Testis (tissue), 2 donors: ENCODE measurements at regions not wholly inside any gene's neighbourhood (a gene's known extent, or its start where the extent isn't known, plus 50 kb on each side); places are given as distances from the start of the nearest gene placed in this dataset.

Experiments used
- DNase-seq: peaks from one replicate; pipeline ENCODE4 v3.0.0-alpha.2; 2019
- H3K27ac ChIP-seq, 2 donors: fragments of 200-600 bp; sonication (generic); one replicate each; pipeline ENCODE4 v1.5.1; 2019
- H3K27me3 ChIP-seq: fragments of 200-600 bp; sonication (generic); one replicate; pipeline ENCODE4 v1.5.1; 2019
- H3K36me3 ChIP-seq: fragments of 200-600 bp; sonication (generic); one replicate; pipeline ENCODE4 v1.5.1; 2017; ENCODE audit warnings: low read depth; ENCODE audit errors: missing control alignments
- H3K4me1 ChIP-seq: fragments of 200-600 bp; sonication (generic); one replicate; pipeline ENCODE4 v1.5.1; 2019
- H3K4me3 ChIP-seq, 2 donors: fragments of 200-600 bp; sonication (generic); one replicate each; pipeline ENCODE4 v1.5.1; 2017 to 2019
- H3K9me3 ChIP-seq: fragments of 200-600 bp; sonication (generic); one replicate; pipeline ENCODE4 v1.5.1; 2017
- POLR2A ChIP-seq: fragments of 450-650 bp; IDR thresholded peaks from one replicate; pipeline ENCODE4 v1.6.1; 2017; ENCODE audit warnings: antibody characterized with exemption, mild to moderate bottlenecking, moderate library complexity
- WGBS, 2 donors: methylation state at CpG; one replicate each; pipeline ENCODE4 v1.1.5; 2018; 5-methylcytosine and 5-hydroxymethylcytosine counted together
- intact Hi-C: fragments of 100-400 bp; cut with DNase I; formaldehyde crosslinking; loops from one replicate; pipeline ENCODE4 v1.15.1; 2023; ENCODE audit warnings: low total_unique reads
- TF ChIP-seq, protein P1 (sequence below), 3 experiments: fragments of 450-650 bp in 2 of 3; fragments of 200-600 bp in 1 of 3; sonication (generic) in 1 of 3; IDR thresholded peaks; one replicate each; pipeline ENCODE4 v1.5.1; 2016 to 2019; ENCODE audit warnings: antibody characterized with exemption in 3 of 3, mild to moderate bottlenecking in 2 of 3, moderate library complexity in 1 of 3

DNA sequence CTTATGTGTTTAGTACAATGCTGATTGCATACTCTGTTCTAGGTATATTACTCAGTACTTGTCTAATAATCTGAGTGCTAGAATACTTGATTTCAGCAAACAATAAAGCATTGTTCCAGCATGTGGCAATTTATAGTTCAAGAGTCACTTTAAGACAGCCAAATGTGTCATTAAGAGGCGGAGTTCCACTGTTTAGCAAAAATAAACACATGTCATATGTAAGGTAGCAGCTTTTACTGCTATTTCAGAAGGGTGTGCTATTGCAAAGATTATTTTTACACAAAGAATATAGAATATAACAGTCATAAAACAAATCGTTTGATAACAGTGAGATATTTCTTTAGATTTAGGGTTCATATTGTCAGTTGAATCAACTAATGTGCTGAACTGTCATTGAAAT lies 358.7 kb downstream of the TUSC7 start:
- Histone ChIP-seq H3K4me3 (no peak overlapping the region), H3K4me1 (no peaks in the 10 kb centered on the region), H3K9me3 (no peaks in the 10 kb centered on the region), H3K36me3 (no peaks in the 10 kb centered on the region), H3K27me3 (no peaks in the 10 kb centered on the region), H3K27ac (no peak overlapping the region)
- intact Hi-C loops, result no loop called here
- WGBS, 2 donors, result 83 to 87% methylated on average over 2 of the region's 2 CpGs
- TF ChIP-seq, protein P1, sequence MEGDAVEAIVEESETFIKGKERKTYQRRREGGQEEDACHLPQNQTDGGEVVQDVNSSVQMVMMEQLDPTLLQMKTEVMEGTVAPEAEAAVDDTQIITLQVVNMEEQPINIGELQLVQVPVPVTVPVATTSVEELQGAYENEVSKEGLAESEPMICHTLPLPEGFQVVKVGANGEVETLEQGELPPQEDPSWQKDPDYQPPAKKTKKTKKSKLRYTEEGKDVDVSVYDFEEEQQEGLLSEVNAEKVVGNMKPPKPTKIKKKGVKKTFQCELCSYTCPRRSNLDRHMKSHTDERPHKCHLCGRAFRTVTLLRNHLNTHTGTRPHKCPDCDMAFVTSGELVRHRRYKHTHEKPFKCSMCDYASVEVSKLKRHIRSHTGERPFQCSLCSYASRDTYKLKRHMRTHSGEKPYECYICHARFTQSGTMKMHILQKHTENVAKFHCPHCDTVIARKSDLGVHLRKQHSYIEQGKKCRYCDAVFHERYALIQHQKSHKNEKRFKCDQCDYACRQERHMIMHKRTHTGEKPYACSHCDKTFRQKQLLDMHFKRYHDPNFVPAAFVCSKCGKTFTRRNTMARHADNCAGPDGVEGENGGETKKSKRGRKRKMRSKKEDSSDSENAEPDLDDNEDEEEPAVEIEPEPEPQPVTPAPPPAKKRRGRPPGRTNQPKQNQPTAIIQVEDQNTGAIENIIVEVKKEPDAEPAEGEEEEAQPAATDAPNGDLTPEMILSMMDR (IDR thresholded peaks at IDR 0.05), result no peak
- TF ChIP-seq POLR2A, result no peak
- no peak for DNase-seq

DNA sequence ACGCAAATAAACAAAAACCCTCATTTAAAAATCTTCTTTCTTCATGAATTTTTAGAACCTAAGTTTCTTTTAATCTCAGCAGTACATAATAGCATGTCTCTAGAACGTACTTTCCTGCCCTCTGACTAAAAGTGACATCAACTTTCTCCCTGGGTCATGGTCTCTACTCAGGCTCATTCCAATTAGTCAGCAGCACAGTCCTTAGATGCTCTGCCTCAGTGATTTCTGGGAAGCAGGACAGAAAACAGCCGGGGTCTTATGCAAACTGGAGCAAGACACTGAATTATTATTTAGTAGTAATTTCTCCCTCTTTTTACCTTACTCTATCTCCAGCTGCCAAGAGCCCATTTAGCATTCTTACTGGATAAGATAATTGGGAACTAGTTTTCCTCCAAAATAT lies 365.2 kb downstream of the TUSC7 start:
- H3K36me3 ChIP-seq, result no peaks in the 10 kb centered on the region
- H3K9me3 ChIP-seq, result no peaks in the 10 kb centered on the region
- no peaks in the 10 kb centered on the region for H3K27me3 ChIP-seq
- H3K4me3 ChIP-seq, result no peak overlapping the region
- H3K4me1 ChIP-seq, result no peaks in the 10 kb centered on the region
- 40 to 42% methylated on average over 3 of the region's 3 CpGs for WGBS, 2 donors
- H3K27ac ChIP-seq, result no peak overlapping the region
- intact Hi-C loops, result no loop called here
- TF ChIP-seq, protein P1 (IDR thresholded peaks at IDR 0.05), result no peak
- no peak for TF ChIP-seq POLR2A
- DNase-seq, result peak; percentile 37

GRCh38 chr3:117079997-117080396 lies 370.4 kb downstream of the TUSC7 start:
- H3K4me1 ChIP-seq, result no peaks in the 10 kb centered on the region
- no peaks in the 10 kb centered on the region for H3K9me3 ChIP-seq
- TF ChIP-seq POLR2A, result no peak
- TF ChIP-seq, protein P1 (IDR thresholded peaks at IDR 0.05), result no peak
- H3K27me3 ChIP-seq, result no peaks in the 10 kb centered on the region
- no peak overlapping the region for H3K4me3 ChIP-seq
- no peak overlapping the region for H3K27ac ChIP-seq
- no peak for DNase-seq
- intact Hi-C loops, result no loop called here
- WGBS, 2 donors, result 92 to 93% methylated on average over 4 of the region's 4 CpGs
- no peaks in the 10 kb centered on the region for H3K36me3 ChIP-seq

DNA sequence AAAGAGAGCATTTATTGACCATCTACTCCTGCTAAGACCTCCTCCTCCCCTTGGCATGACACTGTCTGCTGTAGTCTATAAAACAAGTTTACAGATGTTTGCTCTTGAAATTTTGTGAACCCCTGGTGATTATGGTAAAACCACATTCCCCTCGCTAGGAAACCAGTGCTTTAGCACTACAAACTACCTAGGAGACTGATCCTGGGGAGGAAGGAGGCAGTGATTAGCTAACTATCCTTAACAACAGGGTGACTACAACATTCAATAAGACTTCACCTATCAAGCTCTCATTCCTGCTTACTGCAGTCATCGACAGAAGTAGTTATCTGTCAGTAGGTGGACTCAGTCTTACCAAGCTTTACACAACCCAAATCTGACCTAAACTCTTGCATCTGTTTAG lies 371.3 kb downstream of the TUSC7 start:
- H3K27ac ChIP-seq, result no peak overlapping the region
- intact Hi-C loops, result no loop called here
- TF ChIP-seq POLR2A, result no peak
- TF ChIP-seq, protein P1 (IDR thresholded peaks at IDR 0.05), result no peak
- no peak for DNase-seq
- 67 to 78% methylated on average over 2 of the region's 2 CpGs for WGBS, 2 donors
- no peak overlapping the region for H3K4me3 ChIP-seq
- H3K9me3 ChIP-seq, result no peaks in the 10 kb centered on the region
- no peaks in the 10 kb centered on the region for H3K27me3 ChIP-seq
- H3K36me3 ChIP-seq, result no peaks in the 10 kb centered on the region
- H3K4me1 ChIP-seq, result no peaks in the 10 kb centered on the region

DNA sequence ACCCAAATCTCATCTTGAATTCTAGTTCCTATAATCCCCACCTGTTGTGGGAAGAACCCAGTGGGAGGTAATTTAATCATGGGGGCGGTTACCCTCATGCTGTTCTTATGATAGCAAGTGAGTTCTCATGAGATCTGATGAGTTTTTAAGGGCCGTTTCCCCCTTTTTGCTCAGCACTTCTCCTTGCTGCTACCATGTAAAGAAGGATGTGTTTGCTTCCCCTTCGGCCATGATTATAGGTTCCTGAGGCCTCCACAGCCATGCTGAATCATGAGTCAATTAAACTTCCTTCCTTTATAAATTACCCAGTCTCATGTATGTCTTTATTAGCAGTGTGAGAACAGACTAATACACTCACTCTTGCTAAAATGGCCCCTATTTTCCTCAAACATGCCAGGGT lies 374.7 kb downstream of the TUSC7 start:
- DNase-seq, result no peak
- WGBS, 2 donors, result 72 to 93% methylated on average over 3 of the region's 3 CpGs
- intact Hi-C loops, result no loop called here

More for the DNA sequence above, 374.7 kb downstream of the TUSC7 start:
- Histone ChIP-seq H3K27ac (no peak overlapping the region), H3K27me3 (no peaks in the 10 kb centered on the region), H3K36me3 (no peaks in the 10 kb centered on the region), H3K9me3 (no peaks in the 10 kb centered on the region), H3K4me1 (no peaks in the 10 kb centered on the region), H3K4me3 (no peak overlapping the region)
- TF ChIP-seq, protein P1 (IDR thresholded peaks at IDR 0.05), result no peak
- no peak for TF ChIP-seq POLR2A
